Colonic mucosa (tissue), 4 donors: ENCODE measurements at regions not wholly inside any gene's neighbourhood (a gene's known extent, or its start where the extent isn't known, plus 50 kb on each side); places are given as distances from the start of the nearest gene placed in this dataset.
A peak's percentile ranks its signal among the peaks of the same experiment; 100 is the strongest.

Experiments
- DNase-seq: peaks from one replicate; pipeline ENCODE4 v3.0.0-alpha.2; 2020
- H3K27ac ChIP-seq: fragments of 200-600 bp; one replicate; pipeline ENCODE4 v1.8.0; 2021
- H3K27me3 ChIP-seq: fragments of 200-600 bp; one replicate; pipeline ENCODE4 v1.8.0; 2021
- H3K36me3 ChIP-seq: fragments of 200-600 bp; one replicate; pipeline ENCODE4 v1.8.0; 2021
- H3K4me1 ChIP-seq: fragments of 200-600 bp; one replicate; pipeline ENCODE4 v1.8.0; 2021; ENCODE audit warnings: mild to moderate bottlenecking
- H3K4me3 ChIP-seq: fragments of 200-600 bp; one replicate; pipeline ENCODE4 v1.8.0; 2021
- H3K9ac ChIP-seq, 2 donors: one replicate each; pipeline ENCODE4 v1.7.0; 2013; ENCODE audit warnings: control low read depth in 2 of 2, low read depth in 2 of 2, low read length in 2 of 2
- H3K9me3 ChIP-seq: fragments of 200-600 bp; one replicate; pipeline ENCODE4 v1.8.0; 2021
- CTCF ChIP-seq: fragments of 200-600 bp; IDR thresholded peaks from one replicate; pipeline ENCODE4 v1.8.0; 2022; ENCODE audit warnings: antibody characterized with exemption, mild to moderate bottlenecking
- intact Hi-C: fragments of 100-400 bp; cut with DNase I; formaldehyde crosslinking; loops from one replicate; pipeline ENCODE4 v1.14.1; 2022
- donor health status: healthy.
- donor health status: DM: no; HTN: no; CAD: no.
- donor health status: DM: no; HTN: no; CAD: no.

GRCh38 chr2:16123856-16124780 is 183.8 kb downstream of the MYCN start:
- DNase-seq = peak; percentile 19
- peaks cover 7% of the 10 kb centered on the region for H3K4me1 ChIP-seq
- peak overlapping the region; percentile 1 for H3K27ac ChIP-seq
- H3K9ac ChIP-seq = peak overlapping the region in 1 of 2 donors; percentile 57
- H3K4me3 ChIP-seq = no peak overlapping the region
- H3K36me3 ChIP-seq = no peaks in the 10 kb centered on the region
- H3K27me3 ChIP-seq = no peaks in the 10 kb centered on the region
- no peaks in the 10 kb centered on the region for H3K9me3 ChIP-seq
- no peak for TF ChIP-seq CTCF
- intact Hi-C loops = no loop called here

- H3K4me1 ChIP-seq = peaks cover 7% of the 10 kb centered on the region
- H3K27me3 ChIP-seq = no peaks in the 10 kb centered on the region
- H3K9ac ChIP-seq = peak overlapping the region in 1 of 2 donors; percentile 57
- H3K9me3 ChIP-seq = no peaks in the 10 kb centered on the region
- peak overlapping the region; percentile 1 for H3K27ac ChIP-seq
- no peaks in the 10 kb centered on the region for H3K36me3 ChIP-seq
- no peak for TF ChIP-seq CTCF
- H3K4me3 ChIP-seq = no peak overlapping the region
- peak; percentile 17 for DNase-seq
- intact Hi-C loops = no loop called here
Observed at GRCh38 chr2:16123421-16123820, 183.1 kb downstream of the MYCN start.

- no peaks in the 10 kb centered on the region for H3K36me3 ChIP-seq
- no peaks in the 10 kb centered on the region for H3K27me3 ChIP-seq
- no peak overlapping the region for H3K27ac ChIP-seq
- H3K4me1 ChIP-seq = peaks cover 7% of the 10 kb centered on the region
- H3K4me3 ChIP-seq = no peak overlapping the region
- no peak for TF ChIP-seq CTCF
- no peak overlapping the region for H3K9ac ChIP-seq
- intact Hi-C loops = no loop called here
- H3K9me3 ChIP-seq = no peaks in the 10 kb centered on the region
- peak; percentile 6 for DNase-seq
Observed at GRCh38 chr2:16122556-16122955, 182.2 kb downstream of the MYCN start.

GRCh38 chr2:16121986-16122390 is 181.6 kb downstream of the MYCN start:
- Histone ChIP-seq H3K36me3 (no peaks in the 10 kb centered on the region), H3K27me3 (no peaks in the 10 kb centered on the region), H3K27ac (no peak overlapping the region), H3K9ac (no peak overlapping the region), H3K9me3 (no peaks in the 10 kb centered on the region), H3K4me3 (no peak overlapping the region), H3K4me1 (peaks cover 7% of the 10 kb centered on the region)
- intact Hi-C loops = no loop called here
- no peak for TF ChIP-seq CTCF
- no peak for DNase-seq

- DNase-seq = peak; percentile 8
- TF ChIP-seq CTCF = no peak
- Histone ChIP-seq H3K27ac (no peak overlapping the region), H3K4me1 (peaks cover 7% of the 10 kb centered on the region), H3K4me3 (no peak overlapping the region), H3K9ac (no peak overlapping the region), H3K9me3 (no peaks in the 10 kb centered on the region), H3K27me3 (no peaks in the 10 kb centered on the region), H3K36me3 (no peaks in the 10 kb centered on the region)
- intact Hi-C loops = no loop called here
Observed at GRCh38 chr2:16121231-16121985, 181.1 kb downstream of the MYCN start.
